ENCODE measurements at regions not wholly inside any gene's neighbourhood (a gene's known extent, or its start where the extent isn't known, plus 50 kb on each side); places are given as distances from the start of the nearest gene placed in this dataset.
"Not testable (repeated sequence)": the region's sequence is repeated elsewhere in the genome, so short reads cannot be mapped to it uniquely, and the experiment has no call there.

DNA sequence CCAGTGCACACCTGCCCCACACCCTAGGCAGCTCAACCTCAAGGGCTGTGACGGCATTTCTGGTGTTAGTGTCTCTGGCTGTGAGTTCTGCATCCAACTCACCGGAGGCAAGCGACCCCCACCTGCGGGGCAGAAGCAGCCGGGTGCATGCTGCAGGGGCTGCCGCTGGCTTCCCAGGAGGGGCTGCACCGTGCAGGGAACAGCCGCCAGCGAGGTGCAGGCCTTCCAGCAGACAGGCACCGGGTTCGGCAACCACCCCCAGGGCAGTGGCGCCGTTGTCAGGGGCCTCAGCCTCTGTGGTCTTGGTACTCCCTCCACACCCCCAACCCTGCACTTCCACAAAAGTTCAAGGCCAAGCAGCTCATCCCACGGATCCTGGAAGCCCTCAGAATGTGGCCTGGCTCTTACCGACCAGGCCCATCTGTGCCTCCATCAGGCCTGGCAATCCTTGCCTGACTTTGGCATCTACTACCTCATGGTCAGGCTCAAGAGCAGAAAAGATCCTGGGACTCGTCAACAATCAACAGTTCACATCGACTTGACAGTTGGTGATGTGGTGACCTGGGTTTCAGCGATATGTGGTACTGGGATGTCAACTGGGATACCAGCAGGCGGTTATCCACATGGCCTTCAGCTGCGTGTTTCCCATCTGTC lies 98.7 kb upstream of the KCNJ18 start:
- H3K9ac ChIP-seq (ENCODE audit: low read depth, low read length); H3K4me1 ChIP-seq (ENCODE audit: control insufficient read depth, insufficient read depth, low read length); H3K36me3 ChIP-seq (ENCODE audit: control insufficient read depth, insufficient read depth, low read length); H3K4me3 ChIP-seq (ENCODE audit: low read depth, low read length); H3K27me3 ChIP-seq (ENCODE audit: control insufficient read depth, insufficient read depth, low read length); H3K27ac ChIP-seq (ENCODE audit: low read depth, low read length): not testable (repeated sequence)
- peaks cover 56% of the 10 kb centered on the region for H3K9me3 ChIP-seq (ENCODE audit: control insufficient read depth, insufficient read depth, low read length)

DNA sequence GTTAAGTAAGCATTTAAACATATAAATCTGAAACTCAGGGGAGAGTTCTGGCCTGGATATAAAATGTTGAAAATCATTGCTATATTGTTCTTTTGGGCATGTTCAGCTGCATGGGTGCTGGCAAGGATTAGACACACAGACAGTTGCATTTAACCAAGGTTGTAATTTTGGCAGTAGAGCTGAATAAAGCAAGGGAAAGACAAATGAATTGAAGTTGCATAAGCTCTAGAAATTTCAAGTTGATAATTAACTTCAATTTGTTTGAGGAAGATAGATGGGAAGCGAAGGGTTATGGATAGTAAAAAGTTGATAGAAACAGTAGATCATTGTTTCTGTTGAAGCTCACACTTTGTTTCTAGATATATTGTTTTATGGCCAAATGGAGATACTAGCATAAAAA lies 97.2 kb upstream of the KCNJ18 start:
- H3K9me3 ChIP-seq (ENCODE audit: control insufficient read depth, insufficient read depth, low read length) = peaks cover 69% of the 10 kb centered on the region
- H3K27me3 ChIP-seq (ENCODE audit: control insufficient read depth, insufficient read depth, low read length) = no peaks in the 10 kb centered on the region
- H3K9ac ChIP-seq (ENCODE audit: low read depth, low read length) = no peak overlapping the region

DNA sequence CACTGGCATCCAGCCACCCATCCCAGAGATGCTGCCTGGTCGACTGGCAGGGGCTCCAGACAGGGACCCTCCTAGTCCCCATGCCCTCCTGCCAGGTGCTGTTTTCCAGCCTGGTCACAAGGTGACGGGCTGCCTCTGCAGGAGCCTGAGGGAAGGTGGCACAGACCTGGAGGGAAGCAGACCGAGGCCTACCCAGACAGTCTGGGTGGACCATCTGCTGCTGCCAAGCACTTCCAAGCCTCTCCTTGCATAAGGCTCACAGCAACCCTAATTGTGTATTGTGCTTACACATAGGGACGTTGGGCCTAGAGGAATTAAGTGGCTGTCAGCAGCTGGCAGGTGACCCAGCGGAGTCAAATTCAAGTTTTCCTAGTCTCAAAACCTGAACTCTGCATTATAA lies 90.1 kb upstream of the KCNJ18 start:
- H3K4me1 ChIP-seq (ENCODE audit: control insufficient read depth, insufficient read depth, low read length) = no peaks in the 10 kb centered on the region
- H3K4me3 ChIP-seq (ENCODE audit: low read depth, low read length) = no peak overlapping the region
- no peak overlapping the region for H3K27ac ChIP-seq (ENCODE audit: low read depth, low read length)
- H3K27me3 ChIP-seq (ENCODE audit: control insufficient read depth, insufficient read depth, low read length) = no peaks in the 10 kb centered on the region
- H3K9ac ChIP-seq (ENCODE audit: low read depth, low read length) = no peak overlapping the region
- no peaks in the 10 kb centered on the region for H3K36me3 ChIP-seq (ENCODE audit: control insufficient read depth, insufficient read depth, low read length)
- peaks cover 51% of the 10 kb centered on the region for H3K9me3 ChIP-seq (ENCODE audit: control insufficient read depth, insufficient read depth, low read length)

More for the DNA sequence above, 97.2 kb upstream of the KCNJ18 start:
- H3K4me1 ChIP-seq (ENCODE audit: control insufficient read depth, insufficient read depth, low read length) = no peaks in the 10 kb centered on the region
- no peak overlapping the region for H3K4me3 ChIP-seq (ENCODE audit: low read depth, low read length)
- no peak overlapping the region for H3K27ac ChIP-seq (ENCODE audit: low read depth, low read length)
- H3K36me3 ChIP-seq (ENCODE audit: control insufficient read depth, insufficient read depth, low read length) = no peaks in the 10 kb centered on the region

DNA sequence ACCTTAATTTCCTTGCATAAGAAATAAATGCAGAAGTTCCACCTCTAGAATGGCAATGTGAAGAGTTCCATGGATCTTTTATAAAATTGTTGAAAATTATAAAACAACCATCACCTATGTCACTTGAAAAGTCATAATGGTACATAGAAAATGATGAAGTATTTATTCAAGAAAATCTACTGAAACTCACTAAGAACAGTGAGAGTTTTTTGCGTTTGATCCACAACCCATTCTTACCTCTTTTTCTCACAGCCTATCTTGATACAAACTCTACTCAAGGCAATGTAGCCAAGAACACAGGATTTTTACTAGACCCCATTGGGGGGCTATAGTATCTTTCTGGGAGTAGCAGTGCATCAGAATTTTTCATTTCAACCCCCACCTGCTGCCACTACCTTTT lies 89.0 kb upstream of the KCNJ18 start:
- not testable (repeated sequence) for H3K9ac ChIP-seq (ENCODE audit: low read depth, low read length); H3K4me3 ChIP-seq (ENCODE audit: low read depth, low read length); H3K27me3 ChIP-seq (ENCODE audit: control insufficient read depth, insufficient read depth, low read length); H3K4me1 ChIP-seq (ENCODE audit: control insufficient read depth, insufficient read depth, low read length); H3K27ac ChIP-seq (ENCODE audit: low read depth, low read length); H3K36me3 ChIP-seq (ENCODE audit: control insufficient read depth, insufficient read depth, low read length)
- peaks cover 44% of the 10 kb centered on the region for H3K9me3 ChIP-seq (ENCODE audit: control insufficient read depth, insufficient read depth, low read length)

DNA sequence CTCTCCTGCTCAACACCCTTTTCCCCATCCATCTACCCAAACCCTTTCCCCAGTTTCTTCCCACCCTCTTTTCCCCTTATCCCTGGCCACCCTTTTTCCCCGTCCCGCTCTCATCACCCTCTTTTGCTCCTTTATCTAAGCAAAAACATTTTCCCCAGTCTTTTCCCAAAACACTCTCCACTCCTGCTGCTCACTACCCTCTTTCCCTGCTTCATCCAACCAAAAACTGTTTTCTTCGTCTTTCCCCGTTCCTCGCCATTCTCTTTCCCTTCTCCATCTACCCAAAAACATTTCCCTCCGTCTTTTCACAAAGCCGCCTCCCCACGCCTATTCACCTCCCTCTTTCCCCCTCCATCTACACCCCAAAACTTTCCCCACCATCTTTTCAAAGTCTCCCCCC lies 80.9 kb upstream of the KCNJ18 start:
- not testable (repeated sequence) for H3K4me3 ChIP-seq (ENCODE audit: low read depth, low read length); H3K4me1 ChIP-seq (ENCODE audit: control insufficient read depth, insufficient read depth, low read length); H3K27ac ChIP-seq (ENCODE audit: low read depth, low read length); H3K36me3 ChIP-seq (ENCODE audit: control insufficient read depth, insufficient read depth, low read length); H3K27me3 ChIP-seq (ENCODE audit: control insufficient read depth, insufficient read depth, low read length); H3K9ac ChIP-seq (ENCODE audit: low read depth, low read length)
- H3K9me3 ChIP-seq (ENCODE audit: control insufficient read depth, insufficient read depth, low read length) = peaks cover 22% of the 10 kb centered on the region

DNA sequence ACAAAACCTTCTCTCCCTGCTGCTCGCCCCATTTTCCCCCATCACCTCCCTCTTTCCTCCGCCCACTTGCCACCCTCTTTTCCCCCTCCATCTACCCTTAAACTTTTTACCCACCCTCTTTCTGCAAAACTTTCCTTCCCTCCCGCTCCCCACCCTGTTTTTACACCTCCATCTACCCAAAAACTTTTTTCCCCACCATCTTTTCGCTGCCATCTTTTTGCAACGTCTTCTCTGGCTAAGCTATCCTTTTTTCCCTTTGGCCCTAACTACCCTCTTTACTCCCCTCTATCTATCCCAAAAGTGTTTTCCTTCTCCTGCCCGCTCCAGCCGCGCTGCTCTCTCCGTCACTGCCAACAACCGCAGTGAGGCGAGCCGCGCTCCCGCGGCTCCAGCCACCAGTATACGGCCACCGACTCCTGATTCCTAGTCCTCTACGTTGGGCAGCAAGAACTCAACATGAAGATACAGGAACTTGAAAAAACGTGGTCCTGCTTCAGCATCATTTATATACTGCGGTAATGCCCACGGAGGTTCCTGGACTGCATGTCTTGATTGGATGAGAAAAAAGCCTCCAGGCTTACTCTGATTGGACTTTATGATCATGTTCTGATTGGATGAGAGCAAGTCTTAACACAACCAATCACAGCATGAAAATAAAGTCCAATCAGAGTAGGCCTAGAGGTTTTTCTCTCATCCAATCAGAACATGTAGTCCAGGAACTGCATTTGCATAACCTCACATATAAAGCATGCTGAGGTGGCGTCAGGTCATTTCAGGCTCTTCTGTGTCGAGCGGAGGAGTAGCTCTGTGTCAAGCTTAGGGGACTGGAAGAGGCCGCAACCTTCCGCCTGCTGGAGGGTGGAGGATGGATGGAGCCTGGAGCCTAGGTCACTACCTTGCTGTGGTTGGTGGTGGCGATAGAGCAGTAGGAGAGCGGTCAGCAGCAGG lies 79.9 kb upstream of the KCNJ18 start:
- not testable (repeated sequence) for H3K27me3 ChIP-seq (ENCODE audit: control insufficient read depth, insufficient read depth, low read length); H3K36me3 ChIP-seq (ENCODE audit: control insufficient read depth, insufficient read depth, low read length); H3K4me1 ChIP-seq (ENCODE audit: control insufficient read depth, insufficient read depth, low read length); H3K4me3 ChIP-seq (ENCODE audit: low read depth, low read length); H3K27ac ChIP-seq (ENCODE audit: low read depth, low read length); H3K9ac ChIP-seq (ENCODE audit: low read depth, low read length)
- H3K9me3 ChIP-seq (ENCODE audit: control insufficient read depth, insufficient read depth, low read length) = peaks cover 22% of the 10 kb centered on the region

DNA sequence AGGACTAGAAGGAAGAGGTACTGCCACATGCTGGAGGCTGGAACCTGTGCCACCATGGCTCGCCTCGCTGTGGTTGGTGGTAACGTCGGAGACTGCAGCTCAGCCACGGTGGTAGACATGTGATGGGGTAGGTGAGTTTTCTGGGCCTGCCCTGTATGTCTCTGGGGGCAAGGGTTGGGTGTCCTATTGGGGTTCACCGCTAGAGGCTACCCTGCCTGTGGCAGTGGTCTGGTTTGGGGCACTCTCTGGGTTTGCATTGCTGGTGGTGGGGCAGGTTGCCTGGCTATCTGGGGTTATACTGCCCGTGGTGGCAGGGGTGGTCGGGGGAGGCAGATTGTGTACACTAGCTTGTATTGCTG lies 79.3 kb upstream of the KCNJ18 start:
- H3K9me3 ChIP-seq (ENCODE audit: control insufficient read depth, insufficient read depth, low read length) = peaks cover 20% of the 10 kb centered on the region
- H3K4me3 ChIP-seq (ENCODE audit: low read depth, low read length) = no peak overlapping the region
- H3K27me3 ChIP-seq (ENCODE audit: control insufficient read depth, insufficient read depth, low read length) = no peaks in the 10 kb centered on the region
- no peak overlapping the region for H3K9ac ChIP-seq (ENCODE audit: low read depth, low read length)
- no peak overlapping the region for H3K27ac ChIP-seq (ENCODE audit: low read depth, low read length)
- H3K4me1 ChIP-seq (ENCODE audit: control insufficient read depth, insufficient read depth, low read length) = no peaks in the 10 kb centered on the region
- no peaks in the 10 kb centered on the region for H3K36me3 ChIP-seq (ENCODE audit: control insufficient read depth, insufficient read depth, low read length)

DNA sequence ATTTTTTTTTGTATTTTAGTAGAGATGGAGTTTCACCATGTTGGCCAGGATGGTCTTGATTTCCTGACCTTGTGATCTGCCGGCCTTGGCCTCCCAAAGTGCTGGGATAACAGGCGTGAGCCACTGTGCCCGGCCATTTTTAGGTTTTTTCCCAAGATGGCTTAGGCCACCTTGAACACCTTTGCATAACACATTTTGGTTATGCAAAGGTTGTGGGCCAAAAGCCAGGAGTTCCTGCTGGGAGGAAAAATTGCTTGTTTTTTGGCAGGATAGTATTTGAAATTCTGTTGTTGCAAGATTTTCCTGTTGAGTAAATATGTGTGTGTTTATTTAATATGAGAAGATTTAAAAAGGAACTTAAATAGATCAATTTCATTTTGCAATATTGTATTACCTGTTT lies 65.3 kb upstream of the KCNJ18 start:
- not testable (repeated sequence) for H3K27me3 ChIP-seq (ENCODE audit: control insufficient read depth, insufficient read depth, low read length); H3K9me3 ChIP-seq (ENCODE audit: control insufficient read depth, insufficient read depth, low read length); H3K4me1 ChIP-seq (ENCODE audit: control insufficient read depth, insufficient read depth, low read length); H3K4me3 ChIP-seq (ENCODE audit: low read depth, low read length); H3K27ac ChIP-seq (ENCODE audit: low read depth, low read length); H3K36me3 ChIP-seq (ENCODE audit: control insufficient read depth, insufficient read depth, low read length); H3K9ac ChIP-seq (ENCODE audit: low read depth, low read length)

All from HUES48 (cell line).